SK-N-SH (cell line): ENCODE measurements at regions not wholly inside any gene's neighbourhood (a gene's known extent, or its start where the extent isn't known, plus 50 kb on each side); places are given as distances from the start of the nearest gene placed in this dataset.

ENCODE experiments used
- CTCF ChIP-seq: fragments of 200-600 bp; sonication (generic); IDR thresholded peaks from 2 replicates; pipeline ENCODE4 v1.6.1; 2017; ENCODE audit warnings: antibody characterized with exemption, mild to moderate bottlenecking, moderate library complexity
- FOXM1 ChIP-seq: IDR thresholded peaks from 2 replicates; pipeline ENCODE4 v1.4.0; 2012; ENCODE audit warnings: low read depth, mild to moderate bottlenecking
- MXI1 ChIP-seq: IDR thresholded peaks from 2 replicates; pipeline ENCODE4 v1.6.1; 2012; ENCODE audit warnings: mild to moderate bottlenecking, low read depth, low read length, improper control_type of control experiment
- SMC3 ChIP-seq: IDR thresholded peaks from 2 replicates; pipeline ENCODE4 v1.6.1; 2012; ENCODE audit warnings: low read depth, low read length, improper control_type of control experiment
- YY1 ChIP-seq: IDR thresholded peaks from 2 replicates; pipeline ENCODE4 v1.4.0; 2012; ENCODE audit warnings: low read depth, mild to moderate bottlenecking

- TF ChIP-seq CTCF (no peak), FOXM1 (no peak), MXI1 (no peak), YY1 (no peak), SMC3 (no peak)
These were observed 652.6 kb downstream of the SORCS1 start for GRCh38 chr10:106511917-106512316.
